Osteoblast (primary cell): ENCODE measurements at regions not wholly inside any gene's neighbourhood (a gene's known extent, or its start where the extent isn't known, plus 50 kb on each side); places are given as distances from the start of the nearest gene placed in this dataset.
A peak's percentile ranks its signal among the peaks of the same experiment; 100 is the strongest.
"Not testable (repeated sequence)": the region's sequence is repeated elsewhere in the genome, so short reads cannot be mapped to it uniquely, and the experiment has no call there.

Experiments
- DNase-seq: peaks from one replicate; pipeline ENCODE4 v3.0.0; 2011; ENCODE audit warnings: low spot score, mixed read lengths; ENCODE audit not compliant: insufficient read length; ENCODE audit errors: missing footprints
- H2AFZ ChIP-seq: 2 replicates; pipeline ENCODE4 v1.6.0; 2011; ENCODE audit warnings: mild to moderate bottlenecking, low read length
- H3K27ac ChIP-seq: 2 replicates; pipeline ENCODE4 v1.5.1; 2011; ENCODE audit warnings: mild to moderate bottlenecking, low read depth, low read length, moderate library complexity
- H3K27me3 ChIP-seq: 2 replicates; pipeline ENCODE4 v1.6.0; 2012; ENCODE audit warnings: mild to moderate bottlenecking, control low read depth, inconsistent platforms, low read length, moderate library complexity; ENCODE audit not compliant: insufficient read depth
- H3K36me3 ChIP-seq: 2 replicates; pipeline ENCODE4 v1.5.1; 2011; ENCODE audit warnings: mild to moderate bottlenecking, low read length, control low read depth, moderate library complexity; ENCODE audit not compliant: insufficient read depth
- H3K4me1 ChIP-seq: 2 replicates; pipeline ENCODE4 v1.5.1; 2011; ENCODE audit warnings: mild to moderate bottlenecking, low read length, control low read depth, moderate library complexity; ENCODE audit not compliant: insufficient read depth
- H3K4me2 ChIP-seq: 2 replicates; pipeline ENCODE4 v1.6.0; 2011; ENCODE audit warnings: mild to moderate bottlenecking, low read length; ENCODE audit not compliant: insufficient read depth
- H3K4me3 ChIP-seq: fragments of 200-600 bp; sonication (generic); 3 replicates; pipeline ENCODE4 v1.5.1; 2012; ENCODE audit warnings: mild to moderate bottlenecking, low read length, inconsistent platforms; ENCODE audit not compliant: insufficient read depth
- H3K79me2 ChIP-seq: 2 replicates; pipeline ENCODE4 v1.6.0; 2012; ENCODE audit warnings: mild to moderate bottlenecking, low read length, control low read depth, inconsistent platforms; ENCODE audit not compliant: insufficient read depth
- H3K9me3 ChIP-seq: 2 replicates; pipeline ENCODE4 v1.5.1; 2011; ENCODE audit warnings: low read depth, low read length, control low read depth
- H4K20me1 ChIP-seq: 2 replicates; pipeline ENCODE4 v1.6.0; 2012; ENCODE audit warnings: mild to moderate bottlenecking, low read length, control low read depth; ENCODE audit not compliant: insufficient read depth
- TF ChIP-seq, protein P1 (sequence below): IDR thresholded peaks from 2 replicates; pipeline ENCODE4 v1.5.1; 2011; ENCODE audit warnings: mild to moderate bottlenecking, low read depth, low read length, moderate library complexity; ENCODE audit errors: extremely low read depth

DNA sequence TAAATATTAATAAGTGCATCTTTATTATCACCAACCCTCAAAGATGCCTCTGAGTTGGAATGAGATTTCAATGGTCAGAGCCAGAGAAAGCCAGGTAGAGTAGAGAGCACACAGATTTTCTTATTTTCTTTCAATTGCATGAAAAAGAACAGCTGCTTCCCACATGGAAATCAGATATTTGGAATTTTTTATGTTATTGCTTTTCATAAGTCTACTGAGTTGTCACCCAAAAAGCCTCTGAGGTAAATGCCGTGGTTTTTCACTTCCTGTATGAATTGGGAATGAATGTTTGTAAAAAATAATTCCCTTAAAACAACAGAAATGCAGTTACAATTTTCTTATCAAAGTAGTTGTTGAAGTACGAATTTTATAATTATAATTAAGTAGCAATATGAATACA lies 563.1 kb downstream of the RFPL4B start:
- H3K27ac ChIP-seq, result no peak overlapping the region
- no peaks in the 10 kb centered on the region for H3K9me3 ChIP-seq
- no peaks in the 10 kb centered on the region for H3K27me3 ChIP-seq
- no peaks in the 10 kb centered on the region for H4K20me1 ChIP-seq
- no peaks in the 10 kb centered on the region for H3K36me3 ChIP-seq
- no peaks in the 10 kb centered on the region for H3K79me2 ChIP-seq
- no peak for DNase-seq
- no peak overlapping the region for H3K4me2 ChIP-seq
- TF ChIP-seq, protein P1, sequence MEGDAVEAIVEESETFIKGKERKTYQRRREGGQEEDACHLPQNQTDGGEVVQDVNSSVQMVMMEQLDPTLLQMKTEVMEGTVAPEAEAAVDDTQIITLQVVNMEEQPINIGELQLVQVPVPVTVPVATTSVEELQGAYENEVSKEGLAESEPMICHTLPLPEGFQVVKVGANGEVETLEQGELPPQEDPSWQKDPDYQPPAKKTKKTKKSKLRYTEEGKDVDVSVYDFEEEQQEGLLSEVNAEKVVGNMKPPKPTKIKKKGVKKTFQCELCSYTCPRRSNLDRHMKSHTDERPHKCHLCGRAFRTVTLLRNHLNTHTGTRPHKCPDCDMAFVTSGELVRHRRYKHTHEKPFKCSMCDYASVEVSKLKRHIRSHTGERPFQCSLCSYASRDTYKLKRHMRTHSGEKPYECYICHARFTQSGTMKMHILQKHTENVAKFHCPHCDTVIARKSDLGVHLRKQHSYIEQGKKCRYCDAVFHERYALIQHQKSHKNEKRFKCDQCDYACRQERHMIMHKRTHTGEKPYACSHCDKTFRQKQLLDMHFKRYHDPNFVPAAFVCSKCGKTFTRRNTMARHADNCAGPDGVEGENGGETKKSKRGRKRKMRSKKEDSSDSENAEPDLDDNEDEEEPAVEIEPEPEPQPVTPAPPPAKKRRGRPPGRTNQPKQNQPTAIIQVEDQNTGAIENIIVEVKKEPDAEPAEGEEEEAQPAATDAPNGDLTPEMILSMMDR, result no peak
- no peak overlapping the region for H2AFZ ChIP-seq
- no peak overlapping the region for H3K4me3 ChIP-seq
- H3K4me1 ChIP-seq, result peaks cover 35% of the 10 kb centered on the region

DNA sequence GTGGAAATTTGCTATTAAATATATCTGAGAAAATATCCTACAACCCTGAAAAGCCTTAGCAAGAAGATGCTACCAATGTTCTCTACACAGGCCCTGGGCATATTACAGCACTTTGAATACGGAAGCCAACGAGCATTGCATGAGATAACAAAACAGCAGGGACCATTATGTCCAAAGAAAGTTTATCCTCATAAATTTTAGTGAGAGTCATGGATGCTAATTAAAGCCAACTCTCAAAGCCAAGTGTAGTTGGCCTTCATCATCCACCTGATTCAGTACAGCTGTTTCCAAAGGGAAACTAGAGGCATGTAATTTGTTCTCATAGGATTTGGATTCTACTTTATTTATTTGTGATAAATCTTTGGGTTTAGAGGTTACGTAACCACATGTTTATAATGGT lies 564.8 kb downstream of the RFPL4B start:
- no peaks in the 10 kb centered on the region for H3K9me3 ChIP-seq
- TF ChIP-seq, protein P1, result no peak

GRCh38 chr6:112912416-112913101 lies 565.4 kb downstream of the RFPL4B start:
- H3K4me1 ChIP-seq, result peaks cover 17% of the 10 kb centered on the region
- peak overlapping the region; percentile 26 for H2AFZ ChIP-seq
- peak overlapping the region; percentile 6 for H3K4me2 ChIP-seq
- no peak overlapping the region for H3K27ac ChIP-seq
- no peak overlapping the region for H3K4me3 ChIP-seq
- TF ChIP-seq, protein P1, result no peak
- H3K27me3 ChIP-seq, result no peaks in the 10 kb centered on the region
- DNase-seq, result no peak
- H3K36me3 ChIP-seq, result no peaks in the 10 kb centered on the region
- H3K9me3 ChIP-seq, result no peaks in the 10 kb centered on the region
- no peaks in the 10 kb centered on the region for H4K20me1 ChIP-seq
- no peaks in the 10 kb centered on the region for H3K79me2 ChIP-seq

More for the DNA sequence above, 564.8 kb downstream of the RFPL4B start:
- no peaks in the 10 kb centered on the region for H3K36me3 ChIP-seq
- no peak overlapping the region for H3K4me2 ChIP-seq
- H3K27ac ChIP-seq, result no peak overlapping the region
- H3K79me2 ChIP-seq, result no peaks in the 10 kb centered on the region
- no peak for DNase-seq
- peaks cover 23% of the 10 kb centered on the region for H3K4me1 ChIP-seq
- H4K20me1 ChIP-seq, result no peaks in the 10 kb centered on the region
- no peak overlapping the region for H2AFZ ChIP-seq
- no peak overlapping the region for H3K4me3 ChIP-seq
- no peaks in the 10 kb centered on the region for H3K27me3 ChIP-seq

DNA sequence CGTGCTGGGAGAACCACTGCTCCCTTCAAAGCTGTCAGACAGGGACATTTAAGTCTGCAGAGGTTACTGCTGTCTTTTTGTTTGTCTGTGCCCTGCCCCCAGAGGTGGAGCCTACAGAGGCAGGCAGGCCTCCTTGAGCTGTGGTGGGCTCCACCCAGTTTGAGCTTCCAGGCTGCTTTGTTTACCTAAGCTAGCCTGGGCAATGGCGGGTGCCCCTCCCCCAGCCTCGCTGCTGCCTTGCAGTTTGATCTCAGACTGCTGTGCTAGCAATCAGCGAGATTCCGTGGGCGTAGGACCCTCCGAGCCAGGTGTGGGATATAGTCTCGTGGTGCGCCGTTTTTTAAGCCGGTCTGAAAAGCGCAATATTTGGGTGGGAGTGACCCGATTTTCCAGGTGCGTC lies 572.6 kb downstream of the RFPL4B start:
- not testable (repeated sequence) for H3K79me2 ChIP-seq, H3K27ac ChIP-seq, DNase-seq, H2AFZ ChIP-seq, H3K36me3 ChIP-seq, H4K20me1 ChIP-seq, H3K4me2 ChIP-seq, H3K9me3 ChIP-seq, H3K27me3 ChIP-seq, H3K4me3 ChIP-seq, H3K4me1 ChIP-seq
